ENCODE measurements at regions not wholly inside any gene's neighbourhood (a gene's known extent, or its start where the extent isn't known, plus 50 kb on each side); places are given as distances from the start of the nearest gene placed in this dataset.

GRCh38 chr2:134134313-134134706, 119.6 kb upstream of the MGAT5 start:
- DNase-seq (ENCODE audit: low read depth in 3 of 3, low spot score in 2 of 3): no peak

GRCh38 chr2:134134827-134135226, 119.0 kb upstream of the MGAT5 start:
- no peak for DNase-seq (ENCODE audit: low read depth in 3 of 3, low spot score in 2 of 3)

GRCh38 chr2:134135793-134136192, 118.1 kb upstream of the MGAT5 start:
- no peak for DNase-seq (ENCODE audit: low read depth in 3 of 3, low spot score in 2 of 3)

GRCh38 chr2:134136731-134137130, 117.1 kb upstream of the MGAT5 start:
- DNase-seq (ENCODE audit: low read depth in 3 of 3, low spot score in 2 of 3): no peak

DNA sequence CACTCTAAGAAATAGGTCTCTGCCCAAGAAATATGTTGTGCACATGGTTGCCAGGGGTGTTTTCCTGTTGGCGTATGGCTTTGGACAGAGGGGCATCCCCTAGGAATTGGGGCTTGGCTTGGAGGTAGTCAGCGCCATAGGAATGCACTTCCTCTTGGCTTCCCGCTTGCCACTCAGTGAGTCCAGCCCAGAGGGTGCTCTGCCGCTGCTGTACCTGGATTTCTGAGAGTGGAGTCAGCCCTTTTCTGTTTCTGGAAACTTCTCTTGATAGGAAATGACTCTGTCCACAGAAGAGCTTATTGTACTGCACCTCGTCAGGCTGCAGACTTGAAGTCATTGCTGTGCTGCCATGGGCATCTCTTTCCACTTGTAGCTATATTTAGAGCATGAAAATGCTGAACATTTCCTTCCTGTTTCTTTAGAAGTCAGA, 116.7 kb upstream of the MGAT5 start:
- no peak for DNase-seq (ENCODE audit: low read depth in 3 of 3, low spot score in 2 of 3)

DNA sequence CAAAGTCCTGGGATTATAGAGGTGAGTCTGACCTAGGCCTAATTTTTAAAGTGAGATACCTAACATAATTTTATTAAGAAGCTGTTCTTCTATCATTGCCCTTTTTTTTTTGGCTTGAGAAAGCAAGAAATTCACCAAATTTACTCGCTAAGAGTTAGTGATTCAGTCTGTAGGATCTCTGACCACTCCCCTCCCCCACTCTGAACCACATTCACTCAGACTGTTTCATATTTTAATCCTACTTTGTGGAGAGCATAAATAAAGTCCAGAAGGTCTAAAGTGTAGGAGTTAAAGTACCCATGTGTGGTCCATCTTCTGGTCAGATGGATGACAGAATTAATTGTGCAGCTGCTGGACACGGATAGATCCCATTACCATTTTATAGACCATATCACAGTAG, 115.8 kb upstream of the MGAT5 start:
- no peak for DNase-seq (ENCODE audit: low read depth in 3 of 3, low spot score in 2 of 3)

GRCh38 chr2:134139611-134140010, 114.3 kb upstream of the MGAT5 start:
- no peak for DNase-seq (ENCODE audit: low read depth in 3 of 3, low spot score in 2 of 3)

GRCh38 chr2:134140251-134140661, 113.6 kb upstream of the MGAT5 start:
- DNase-seq (ENCODE audit: low read depth in 3 of 3, low spot score in 2 of 3): no peak

DNA sequence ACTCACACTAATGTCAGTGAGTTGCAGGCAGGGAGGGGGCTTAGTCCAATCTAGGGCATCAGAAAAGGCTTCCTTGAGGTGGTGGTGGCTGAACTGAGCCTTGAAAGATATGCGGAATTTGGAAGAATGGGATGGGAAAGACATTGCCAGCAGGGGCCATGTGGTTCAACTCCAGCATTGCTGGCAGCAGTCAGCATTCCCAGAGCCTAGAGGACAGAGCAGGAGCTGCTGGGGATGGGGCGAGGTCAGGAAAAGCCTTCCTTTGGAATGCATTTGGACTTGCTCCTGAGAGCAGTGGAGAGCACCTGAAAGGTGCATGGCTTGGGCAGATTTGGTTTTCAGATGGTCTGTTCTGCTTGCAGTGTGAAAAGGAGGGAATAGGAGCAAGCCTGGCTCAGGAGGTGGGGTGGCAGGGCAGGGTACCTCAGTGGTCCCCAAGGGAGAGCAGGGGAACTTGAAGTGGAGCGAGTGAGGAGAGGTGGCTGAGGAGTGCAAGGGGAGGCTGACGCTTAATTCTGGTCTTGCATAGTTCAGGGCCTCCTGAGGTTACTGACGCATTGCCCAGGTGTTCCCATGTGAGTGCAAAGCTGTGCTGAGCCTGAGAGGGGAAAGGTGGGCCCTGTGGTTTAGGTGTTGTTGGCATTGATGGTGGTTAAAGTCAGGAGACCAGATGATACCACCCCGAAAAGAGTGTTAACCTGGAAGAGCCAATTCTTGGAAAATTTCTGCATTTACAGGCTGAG, 112.1 kb upstream of the MGAT5 start:
- no peak for DNase-seq (ENCODE audit: low read depth in 3 of 3, low spot score in 2 of 3)

DNA sequence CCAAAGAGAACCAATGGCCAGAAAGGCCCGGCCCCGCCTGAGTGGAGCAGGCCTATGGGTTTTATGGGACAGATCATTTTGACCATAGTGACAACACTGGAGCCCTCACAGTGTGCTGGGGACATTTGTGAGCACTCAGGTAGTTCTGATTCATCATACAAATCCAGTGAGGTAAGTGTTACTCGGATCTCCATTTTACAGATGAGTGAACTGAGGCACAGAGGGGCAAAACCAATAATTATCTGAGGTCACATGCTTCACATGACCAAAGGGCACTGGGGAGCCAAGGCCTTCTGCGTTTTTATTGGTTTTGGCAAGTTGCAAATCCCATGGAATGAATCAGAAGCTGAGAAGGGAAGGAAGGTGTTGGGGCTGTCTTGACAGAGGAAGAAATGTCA, 111.5 kb upstream of the MGAT5 start:
- DNase-seq (ENCODE audit: low read depth in 3 of 3, low spot score in 2 of 3): no peak

DNA sequence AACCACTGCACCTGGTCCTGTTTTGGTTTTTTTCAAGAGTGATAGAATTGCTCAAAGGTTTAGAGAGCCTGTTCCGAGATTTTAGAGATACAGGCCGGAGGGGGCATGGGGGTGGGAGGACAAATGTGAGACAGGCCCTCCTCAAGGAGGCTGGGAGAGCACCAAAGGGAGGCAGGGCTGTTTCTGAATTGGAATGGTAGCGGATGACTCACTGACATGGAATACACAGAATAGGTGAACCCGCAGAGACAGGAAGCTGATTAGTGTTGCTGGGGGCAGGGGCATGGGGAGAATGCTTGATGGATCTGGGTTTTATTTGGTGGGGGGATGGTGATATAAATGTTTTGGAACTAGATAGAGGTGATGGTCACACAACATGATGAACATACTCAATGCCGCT, 111.0 kb upstream of the MGAT5 start:
- DNase-seq (ENCODE audit: low read depth in 3 of 3, low spot score in 2 of 3): no peak

DNA sequence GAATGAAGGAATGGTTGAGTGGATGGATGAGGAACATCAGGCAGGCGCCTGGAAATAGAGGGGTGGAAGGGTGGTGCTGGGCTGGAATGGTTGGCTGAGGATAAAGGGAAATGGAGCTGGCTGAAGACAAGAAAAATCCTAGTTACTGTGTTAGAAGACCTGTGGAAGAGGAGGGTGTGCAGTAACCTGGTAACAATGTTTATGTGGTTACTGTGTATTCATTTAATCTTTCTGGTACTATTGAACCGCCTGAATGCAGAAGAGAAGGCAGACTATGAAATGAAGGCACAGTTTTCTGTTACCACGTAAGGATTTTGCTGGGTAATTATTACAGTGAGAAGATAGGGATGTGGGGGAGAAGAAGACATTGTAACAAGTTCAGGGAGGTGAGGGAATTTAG, 110.3 kb upstream of the MGAT5 start:
- DNase-seq (ENCODE audit: low read depth in 3 of 3, low spot score in 2 of 3): no peak

DNA sequence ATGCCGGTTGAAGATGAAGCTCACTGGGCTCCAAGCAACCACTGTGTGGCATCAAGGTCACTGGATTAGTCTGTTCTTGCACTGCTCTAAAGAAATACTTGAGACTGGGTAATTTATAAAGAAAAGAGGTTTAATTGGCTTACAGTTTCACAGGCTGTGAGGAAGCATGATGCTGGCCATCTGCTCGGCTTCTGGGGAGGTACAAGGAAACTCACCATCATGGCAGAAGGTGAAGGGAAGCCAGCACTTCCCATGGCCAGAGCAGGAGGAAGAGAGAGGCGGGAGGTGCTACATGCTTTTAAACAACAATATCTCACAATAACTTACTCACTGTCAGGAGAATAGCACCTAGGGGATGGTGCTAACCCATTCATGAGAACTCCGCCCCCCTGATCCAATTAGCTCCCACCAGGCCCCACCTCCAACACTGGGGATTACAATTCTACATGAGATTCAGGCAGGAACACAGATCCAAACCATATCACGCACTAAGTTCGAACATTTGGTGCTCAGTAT, 109.7 kb upstream of the MGAT5 start:
- DNase-seq (ENCODE audit: low read depth in 3 of 3, low spot score in 2 of 3): no peak

- DNase-seq (ENCODE audit: low read depth in 3 of 3, low spot score in 2 of 3): no peak
These were observed 109.2 kb upstream of the MGAT5 start for GRCh38 chr2:134144651-134145050.

DNA sequence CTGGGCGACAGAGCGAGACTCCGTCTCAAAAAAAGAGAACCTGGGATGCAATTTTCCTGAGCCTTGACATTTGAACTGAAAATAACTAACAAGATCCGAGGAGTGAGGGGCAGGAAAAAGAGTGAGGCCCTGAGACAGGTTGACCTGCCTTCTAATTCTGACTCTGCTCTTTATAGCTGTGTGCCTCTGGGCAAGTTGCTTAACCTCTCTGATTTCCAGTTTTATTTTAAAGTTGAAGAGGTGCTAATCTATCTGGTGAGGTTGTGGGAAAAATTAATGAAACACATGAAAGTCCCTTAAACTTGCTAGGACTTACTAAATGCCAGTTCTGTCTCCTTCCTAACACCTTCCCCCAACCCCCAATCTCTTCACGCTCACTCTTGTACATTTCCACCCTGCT, 108.4 kb upstream of the MGAT5 start:
- DNase-seq (ENCODE audit: low read depth in 3 of 3, low spot score in 2 of 3): no peak

DNA sequence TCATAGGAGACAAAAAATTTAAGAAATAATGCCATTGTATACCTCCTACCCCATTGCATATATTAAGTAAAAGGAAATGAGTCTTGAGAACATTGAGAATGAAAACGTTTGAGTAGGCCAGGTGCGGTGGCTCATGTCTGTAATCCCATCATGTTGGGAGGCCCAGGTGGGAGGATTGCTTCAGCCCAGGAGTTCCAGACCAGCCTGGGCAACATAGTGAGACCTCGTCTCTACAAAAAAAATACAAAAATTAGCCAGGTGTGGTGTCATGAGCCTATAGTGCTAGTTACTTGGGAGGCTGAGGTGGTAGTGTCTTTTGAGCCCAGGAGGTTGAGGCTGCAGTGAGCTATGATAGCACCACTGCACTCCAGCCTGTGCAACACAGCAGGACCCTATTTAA, 107.7 kb upstream of the MGAT5 start:
- DNase-seq (ENCODE audit: low read depth in 3 of 3, low spot score in 2 of 3): no peak

DNA sequence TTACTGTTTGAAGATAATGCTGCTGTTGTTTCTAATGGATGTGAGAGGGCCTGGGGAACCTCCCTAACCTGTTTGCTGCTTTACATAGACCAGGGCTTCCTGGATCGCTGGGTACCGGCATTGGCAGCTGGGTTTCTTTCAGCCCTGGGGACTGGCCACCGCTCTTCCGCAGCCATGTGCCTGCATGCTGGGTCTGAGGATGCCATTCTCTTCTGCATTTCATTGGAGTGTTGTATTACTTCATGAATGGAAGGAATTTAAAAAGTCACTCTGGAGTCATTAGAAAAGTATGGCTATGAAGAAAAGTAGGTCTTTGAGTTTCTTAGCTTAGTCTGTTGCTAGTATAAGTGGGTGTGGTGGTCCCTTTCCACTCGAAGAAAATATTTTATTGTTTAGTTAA, 107.3 kb upstream of the MGAT5 start:
- no peak for DNase-seq (ENCODE audit: low read depth in 3 of 3, low spot score in 2 of 3)

DNA sequence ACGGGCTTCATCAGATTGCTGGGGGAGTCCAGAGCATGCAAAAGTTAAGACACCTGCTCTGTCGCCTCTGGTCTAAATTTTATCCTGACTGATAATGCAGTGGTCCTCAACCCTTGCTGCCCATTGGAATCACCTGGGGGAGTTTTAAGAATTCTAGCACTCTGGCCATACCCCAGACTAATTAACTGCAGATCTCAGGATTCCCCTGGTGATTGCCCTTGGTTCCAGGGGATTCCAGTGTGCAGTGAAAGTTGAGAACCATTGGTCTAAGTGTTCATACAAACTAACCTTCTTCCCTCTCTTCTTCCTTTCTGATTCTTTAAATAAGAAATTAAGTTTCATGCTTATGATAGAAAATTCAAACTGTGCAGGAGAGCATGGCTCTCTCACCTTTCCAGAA, 105.7 kb upstream of the MGAT5 start:
- no peak for DNase-seq (ENCODE audit: low read depth in 3 of 3, low spot score in 2 of 3)

DNA sequence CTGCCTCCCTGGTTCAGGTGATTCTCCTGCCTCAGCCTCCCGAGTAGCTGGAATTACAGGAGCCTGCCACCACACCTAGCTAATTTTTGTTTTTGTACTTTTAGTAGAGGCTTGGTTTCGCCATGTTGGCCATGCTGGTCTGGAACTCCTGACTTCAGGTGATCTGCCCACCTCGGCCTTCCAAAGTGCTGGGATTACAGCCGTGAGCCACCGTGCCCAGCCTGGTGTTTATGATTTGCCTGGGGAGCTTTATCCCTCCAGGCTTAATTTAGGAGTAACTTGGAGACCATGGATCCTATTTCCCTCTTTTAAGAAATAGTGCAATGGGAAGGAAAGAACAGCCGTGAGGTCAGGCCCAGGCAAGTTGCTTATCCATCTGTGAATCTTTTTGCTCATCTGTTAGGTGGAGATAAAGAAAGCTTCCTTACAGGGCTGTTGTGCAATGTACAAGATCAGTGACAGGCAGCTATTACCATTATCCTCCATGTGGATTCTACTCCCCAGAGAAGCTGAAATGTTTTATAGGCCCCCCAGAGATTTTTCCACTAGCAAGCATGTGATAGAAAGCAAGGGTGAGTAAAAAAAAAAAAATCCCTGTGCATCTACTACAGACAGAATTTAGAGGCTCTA, 104.9 kb upstream of the MGAT5 start:
- no peak for DNase-seq (ENCODE audit: low read depth in 3 of 3, low spot score in 2 of 3)

GRCh38 chr2:134149904-134150303, 104.0 kb upstream of the MGAT5 start:
- DNase-seq (ENCODE audit: low read depth in 3 of 3, low spot score in 2 of 3): no peak

- DNase-seq (ENCODE audit: low read depth in 3 of 3, low spot score in 2 of 3): no peak
These were observed 103.1 kb upstream of the MGAT5 start for GRCh38 chr2:134150760-134151159.

All from right renal cortex interstitium (tissue), 3 donors.